Right atrium auricular region (tissue), 2 donors: ENCODE measurements at regions not wholly inside any gene's neighbourhood (a gene's known extent, or its start where the extent isn't known, plus 50 kb on each side); places are given as distances from the start of the nearest gene placed in this dataset.

Experiments used
- DNase-seq: peaks from one replicate; pipeline ENCODE4 v3.0.0-alpha.2; 2019; ENCODE audit warnings: low spot score
- H3K27ac ChIP-seq, 2 donors: fragments of 200-600 bp; sonication (generic); 1 replicate in 1 of 2; 2 replicates in 1 of 2; pipeline ENCODE4 v1.5.1; 2016 to 2019
- H3K27me3 ChIP-seq, 2 donors: fragments of 200-600 bp; sonication (generic); one replicate each; pipeline versions ENCODE4 v1.5.1 to v1.6.0; 2017 to 2019
- H3K36me3 ChIP-seq: fragments of 200-600 bp; sonication (generic); one replicate; pipeline ENCODE4 v1.5.1; 2016
- H3K4me1 ChIP-seq, 2 donors: fragments of 200-600 bp; sonication (generic); one replicate each; pipeline versions ENCODE4 v1.5.1 to v1.6.0; 2017 to 2019
- H3K4me3 ChIP-seq, 2 donors: fragments of 200-600 bp; sonication (generic); 1 replicate in 1 of 2; 2 replicates in 1 of 2; pipeline ENCODE4 v1.5.1; 2017 to 2019; ENCODE audit warnings: mild to moderate bottlenecking in 1 of 2, moderate library complexity in 1 of 2
- H3K9me3 ChIP-seq, 2 donors: fragments of 200-600 bp; sonication (generic); one replicate each; pipeline ENCODE4 v1.5.1; 2019
- CTCF ChIP-seq, 2 donors: fragments of 200-600 bp; sonication (generic); IDR thresholded peaks; one replicate each; pipeline ENCODE4 v1.5.1; 2019; ENCODE audit warnings: antibody characterized with exemption in 2 of 2

- H3K9me3 ChIP-seq = peaks cover 0 to 28% of the 10 kb centered on the region in 2 donors
- no peak overlapping the region for H3K4me3 ChIP-seq
- DNase-seq = no peak
- no peaks in the 10 kb centered on the region for H3K27me3 ChIP-seq
- no peaks in the 10 kb centered on the region for H3K4me1 ChIP-seq
- no peaks in the 10 kb centered on the region for H3K36me3 ChIP-seq
- H3K27ac ChIP-seq = no peak overlapping the region
- TF ChIP-seq CTCF (IDR thresholded peaks at IDR 0.05) = no peak
Measured at GRCh38 chr15:46137443-46137842, 502.6 kb downstream of the SQOR start.

GRCh38 chr15:46146002-46146401 is 511.2 kb downstream of the SQOR start:
- Histone ChIP-seq H3K27me3 (no peaks in the 10 kb centered on the region), H3K4me3 (no peak overlapping the region), H3K36me3 (no peaks in the 10 kb centered on the region), H3K9me3 (no peaks in the 10 kb centered on the region), H3K4me1 (no peaks in the 10 kb centered on the region), H3K27ac (no peak overlapping the region)
- TF ChIP-seq CTCF (IDR thresholded peaks at IDR 0.05) = no peak
- no peak for DNase-seq

GRCh38 chr15:46146915-46147314 is 512.1 kb downstream of the SQOR start:
- no peak for DNase-seq
- H3K4me3 ChIP-seq = no peak overlapping the region
- H3K27me3 ChIP-seq = no peaks in the 10 kb centered on the region
- no peaks in the 10 kb centered on the region for H3K36me3 ChIP-seq
- no peak for TF ChIP-seq CTCF (IDR thresholded peaks at IDR 0.05)
- no peaks in the 10 kb centered on the region for H3K9me3 ChIP-seq
- H3K27ac ChIP-seq = no peak overlapping the region
- H3K4me1 ChIP-seq = no peaks in the 10 kb centered on the region

- no peak for TF ChIP-seq CTCF (IDR thresholded peaks at IDR 0.05)
- Histone ChIP-seq H3K4me1 (no peaks in the 10 kb centered on the region), H3K4me3 (no peak overlapping the region), H3K36me3 (no peaks in the 10 kb centered on the region), H3K27me3 (peaks cover 0 to 3% of the 10 kb centered on the region in 2 donors), H3K27ac (no peak overlapping the region), H3K9me3 (no peaks in the 10 kb centered on the region)
- DNase-seq = no peak
Measured at GRCh38 chr15:46151786-46152185, 517.0 kb downstream of the SQOR start.

- Histone ChIP-seq H3K4me1 (no peaks in the 10 kb centered on the region), H3K27me3 (no peaks in the 10 kb centered on the region), H3K4me3 (no peak overlapping the region), H3K9me3 (peaks cover 0 to 32% of the 10 kb centered on the region in 2 donors), H3K27ac (no peak overlapping the region), H3K36me3 (no peaks in the 10 kb centered on the region)
- TF ChIP-seq CTCF (IDR thresholded peaks at IDR 0.05) = no peak
- DNase-seq = no peak
Measured at GRCh38 chr15:46166750-46167149, 531.9 kb downstream of the SQOR start.

GRCh38 chr15:46170326-46170725 is 535.5 kb downstream of the SQOR start:
- no peak for DNase-seq
- peaks cover 0 to 25% of the 10 kb centered on the region in 2 donors for H3K9me3 ChIP-seq

More at GRCh38 chr15:46170326-46170725, 535.5 kb downstream of the SQOR start:
- no peak overlapping the region for H3K27ac ChIP-seq
- no peak overlapping the region for H3K4me3 ChIP-seq
- no peak for TF ChIP-seq CTCF (IDR thresholded peaks at IDR 0.05)
- no peaks in the 10 kb centered on the region for H3K27me3 ChIP-seq
- no peaks in the 10 kb centered on the region for H3K4me1 ChIP-seq
- H3K36me3 ChIP-seq = no peaks in the 10 kb centered on the region
